GM12878 (cell line): ENCODE measurements at regions not wholly inside any gene's neighbourhood (a gene's known extent, or its start where the extent isn't known, plus 50 kb on each side); places are given as distances from the start of the nearest gene placed in this dataset.

Experiments used
- ATAC-seq: fragments of 200-7000 bp; cut with Tn5 transposase; 3 replicates; pipeline ENCODE4 v1.9.1; 2020; ENCODE audit warnings: mild to moderate bottlenecking, moderate library complexity
- BruUV-seq: library from RNA; stranded (reverse); fragments of 400-500 nt; replicated peaks from 2 replicates; lab custom pipeline; 2021; lab: Mats Ljungman, UMichigan
- CTCF ChIA-PET: fragments of 300-600 bp; sonication (Branson Sonifier 250); formaldehyde crosslinking; extraction: SDS; loops from one replicate; lab custom pipeline; 2021; ENCODE audit warnings: inconsistent platforms; lab: Yijun Ruan, JAX
- POLR2A ChIA-PET: fragments of 350-600 bp; formaldehyde crosslinking; extraction: SDS; loops from one replicate; lab custom pipeline; 2021; ENCODE audit warnings: inconsistent platforms; lab: Charles Lee
- RAD21 ChIA-PET: fragments of 300-600 bp; sonication (Branson Sonifier 250); formaldehyde crosslinking; loops from one replicate; lab custom pipeline; 2023; ENCODE audit warnings: antibody characterized with exemption; ENCODE audit not compliant: unreplicated experiment; lab: Charles Lee
- SMC1A ChIA-PET: fragments of 300-600 bp; sonication (Branson Sonifier 250); formaldehyde crosslinking; loops from one replicate; lab custom pipeline; 2023; ENCODE audit not compliant: unreplicated experiment, uncharacterized antibody; lab: Charles Lee
- DNase-seq: peaks from one replicate; pipeline ENCODE4 v3.0.0-alpha.2; 2011; ENCODE audit warnings: low read depth, low spot score
- FAIRE-seq: peaks from 3 replicates; lab custom pipeline; 2011; peaks lifted over from hg19 to GRCh38; lab: Jason Lieb, UNC
- H2AFZ ChIP-seq: 2 replicates; pipeline ENCODE4 v1.6.0; 2011; ENCODE audit warnings: low read depth, low read length, control low read depth; ENCODE audit not compliant: control insufficient read depth
- H3K27ac ChIP-seq: 2 replicates; pipeline ENCODE4 v1.5.1; 2011; ENCODE audit warnings: control low read depth; ENCODE audit not compliant: control insufficient read depth, insufficient read depth
- H3K27me3 ChIP-seq, 2 experiments: replicated peaks in 1 of 2; 2 replicates each; pipeline versions ENCODE4 v1.6.0 to v1.6.1; 2011; ENCODE audit warnings: low read length in 1 of 2; ENCODE audit not compliant: control insufficient read depth in 2 of 2, insufficient read depth in 2 of 2
- H3K36me3 ChIP-seq, 2 experiments: 2 replicates each; pipeline ENCODE4 v1.5.1; 2011; ENCODE audit warnings: low read length in 1 of 2; ENCODE audit not compliant: control insufficient read depth in 2 of 2, insufficient read depth in 2 of 2
- H3K4me1 ChIP-seq: 2 replicates; pipeline ENCODE4 v1.6.1; 2011; ENCODE audit warnings: mild to moderate bottlenecking, low read length, moderate library complexity, mixed read lengths; ENCODE audit not compliant: control insufficient read depth, insufficient read depth
- H3K4me2 ChIP-seq: 2 replicates; pipeline ENCODE4 v1.6.0; 2011; ENCODE audit warnings: control low read depth; ENCODE audit not compliant: control insufficient read depth, insufficient read depth
- H3K4me3 ChIP-seq: fragments of 200-600 bp; sonication (generic); 2 replicates; pipeline ENCODE4 v1.5.1; 2016
- H3K79me2 ChIP-seq: 2 replicates; pipeline ENCODE4 v1.6.0; 2011; ENCODE audit warnings: low read length; ENCODE audit not compliant: control insufficient read depth, insufficient read depth
- H3K9ac ChIP-seq: 2 replicates; pipeline ENCODE4 v1.8.0; 2011; ENCODE audit warnings: low read length, control low read depth, mixed read lengths; ENCODE audit not compliant: control insufficient read depth, insufficient read depth
- H3K9me3 ChIP-seq: replicated peaks from 3 replicates; pipeline ENCODE4 v1.5.1; 2011; ENCODE audit warnings: mild to moderate bottlenecking, low read length; ENCODE audit not compliant: control insufficient read depth, insufficient read depth
- H4K20me1 ChIP-seq: 2 replicates; pipeline ENCODE4 v1.6.0; 2011; ENCODE audit not compliant: control insufficient read depth, insufficient read depth
- EP300 ChIP-seq, 2 experiments: fragments of 150-350 bp in 1 of 2; IDR thresholded peaks; 2 replicates each; pipeline ENCODE4 v1.6.1; 2011 to 2012; ENCODE audit warnings: low read depth in 2 of 2, low read length in 2 of 2, borderline replicate concordance in 1 of 2, improper control_type of control experiment in 1 of 2, inconsistent platforms in 1 of 2; ENCODE audit not compliant: control insufficient read depth in 1 of 2
- FOS ChIP-seq: IDR thresholded peaks from 3 replicates; pipeline ENCODE4 v1.6.1; 2011; ENCODE audit warnings: borderline replicate concordance; ENCODE audit not compliant: insufficient read length; ENCODE audit errors: extremely low read depth
- IKZF2 ChIP-seq, 2 experiments: fragments of 450-650 bp; IDR thresholded peaks; 2 replicates each; pipeline ENCODE4 v1.6.1; 2017; ENCODE audit warnings: mild to moderate bottlenecking in 2 of 2, moderate library complexity in 2 of 2
- MTA2 ChIP-seq: fragments of 450-650 bp; IDR thresholded peaks from 2 replicates; pipeline ENCODE4 v1.6.1; 2016; ENCODE audit warnings: low read depth, mild to moderate bottlenecking, moderate library complexity
- NFYA ChIP-seq: IDR thresholded peaks from 2 replicates; pipeline ENCODE4 v1.6.1; 2011; ENCODE audit warnings: low read depth, mild to moderate bottlenecking, low read length, improper control_type of control experiment, borderline replicate concordance
- RCOR1 ChIP-seq: conservative IDR thresholded peaks from 2 replicates; pipeline ENCODE4 v1.6.1; 2012; ENCODE audit warnings: low read depth, low read length, improper control_type of control experiment
- SUPT20H ChIP-seq: IDR thresholded peaks from 2 replicates; pipeline ENCODE4 v1.6.1; 2011; ENCODE audit warnings: low read depth, mild to moderate bottlenecking, low read length, moderate library complexity, borderline replicate concordance; ENCODE audit not compliant: control insufficient read depth
- SUZ12 ChIP-seq: fragments of 200-600 bp; sonication (generic); IDR thresholded peaks from one replicate; pipeline ENCODE4 v1.6.1; 2018; ENCODE audit warnings: antibody characterized with exemption, mild to moderate bottlenecking; ENCODE audit not compliant: unreplicated experiment
- TCF7 ChIP-seq: IDR thresholded peaks from 2 replicates; pipeline ENCODE4 v1.6.1; 2014; ENCODE audit warnings: antibody characterized with exemption, borderline replicate concordance
- ZNF217 ChIP-seq: fragments of 450-650 bp; IDR thresholded peaks from 2 replicates; pipeline ENCODE4 v1.6.1; 2017; ENCODE audit warnings: antibody characterized with exemption, mild to moderate bottlenecking
- WGBS: methylation state at CpG from one replicate; pipeline ENCODE4 v1.1.6; 2016; ENCODE audit warnings: low lambda C conversion rate; ENCODE audit not compliant: insufficient replicate concordance, insufficient coverage; ENCODE audit errors: missing lambda C conversion rate; 5-methylcytosine and 5-hydroxymethylcytosine counted together
- in situ Hi-C: fragments of 300-500 bp; cut with MboI; formaldehyde crosslinking; loops from 9 replicates; pipeline ENCODE4 v1.14.3; 2018; ENCODE audit warnings: mixed read lengths
- intact Hi-C: fragments of 100-400 bp; cut with micrococcal nuclease; formaldehyde crosslinking; loops from one replicate; pipeline ENCODE4 v1.14.2; 2022; ENCODE audit not compliant: unreplicated experiment

DNA sequence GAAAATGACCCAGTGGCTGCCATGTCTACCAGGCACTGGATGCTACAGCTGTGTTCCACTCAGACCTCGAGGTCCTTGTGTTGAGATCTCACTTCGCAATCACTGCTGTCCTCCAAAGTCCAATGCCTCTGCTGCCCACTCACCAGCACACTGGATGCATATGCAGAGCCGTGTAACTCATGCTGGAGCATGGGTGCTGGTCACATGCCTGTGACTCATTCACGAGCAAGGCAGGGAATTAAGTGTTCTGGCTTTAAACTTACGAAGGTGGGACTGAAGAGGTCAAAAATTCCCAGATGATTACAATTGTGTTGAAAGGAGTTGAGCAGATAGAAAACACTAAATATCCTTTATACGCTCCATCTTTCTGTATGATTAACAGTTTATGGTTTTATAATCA, 417.5 kb downstream of the NUP35 start:
- no peak overlapping the region for H3K27ac ChIP-seq
- no peak overlapping the region for H3K4me2 ChIP-seq
- 32% methylated on average over 6 of the region's 6 CpGs for WGBS
- no peak overlapping the region for H2AFZ ChIP-seq
- H3K9me3 ChIP-seq = no peaks in the 10 kb centered on the region
- no peaks in the 10 kb centered on the region for H4K20me1 ChIP-seq
- FAIRE-seq (no peak), DNase-seq (no peak), ATAC-seq (no peak)
- CTCF ChIA-PET = no interaction called here
- no peak overlapping the region for H3K9ac ChIP-seq
- no peaks in the 10 kb centered on the region; a peak in 1 of 4 replicates for H3K27me3 ChIP-seq
- POLR2A ChIA-PET = no interaction called here
- SMC1A ChIA-PET = interaction anchor here (0.7 to 1.9 kb wide), 3 partner anchors 10 to 196 kb away, joined by 3 to 12 read pairs (median 3); no protein-coding TSS in a partner anchor
- RAD21 ChIA-PET = no interaction called here
- no peak overlapping the region for H3K4me3 ChIP-seq
- TF ChIP-seq FOS = no peak
- no peak for TF ChIP-seq ZNF217
- TF ChIP-seq SUZ12 = no peak
- no peak for TF ChIP-seq TCF7
- TF ChIP-seq NFYA = no peak
- no peak for TF ChIP-seq RCOR1
- no peak for TF ChIP-seq IKZF2 (IDR thresholded peaks at IDR 0.05)
- no peak for TF ChIP-seq SUPT20H
- no peak for TF ChIP-seq MTA2
- TF ChIP-seq EP300 (IDR thresholded peaks at IDR 0.05; ENCODE audit: borderline replicate concordance in 1 of 2, control insufficient read depth in 1 of 2, low read depth in 2 of 2, low read length in 2 of 2) = no peak
- no TSS peak for BruUV-seq
- peaks cover 6% of the 10 kb centered on the region for H3K4me1 ChIP-seq
- intact Hi-C loops = no loop called here
- H3K79me2 ChIP-seq = no peaks in the 10 kb centered on the region
- in situ Hi-C loops = no loop called here
- no peaks in the 10 kb centered on the region for H3K36me3 ChIP-seq
